Upper lobe of right lung (tissue), 1 donor: ENCODE measurements at regions not wholly inside any gene's neighbourhood (a gene's known extent, or its start where the extent isn't known, plus 50 kb on each side); places are given as distances from the start of the nearest gene placed in this dataset.

Source experiments
- ATAC-seq: fragments of 200-7000 bp; cut with Tn5 transposase; one replicate; pipeline ENCODE4 v1.9.1; 2020; ENCODE audit warnings: mild to moderate bottlenecking, moderate library complexity
- DNase-seq: peaks from one replicate; pipeline ENCODE4 v3.0.0-alpha.2; 2020
- H3K27ac ChIP-seq: fragments of 200-600 bp; one replicate; pipeline ENCODE4 v1.8.0; 2022
- H3K27me3 ChIP-seq: fragments of 200-600 bp; one replicate; pipeline ENCODE4 v1.8.0; 2022; ENCODE audit warnings: mild to moderate bottlenecking
- H3K36me3 ChIP-seq: fragments of 200-600 bp; one replicate; pipeline ENCODE4 v1.8.0; 2022
- H3K4me1 ChIP-seq: fragments of 200-600 bp; one replicate; pipeline ENCODE4 v1.8.0; 2022
- H3K4me3 ChIP-seq: fragments of 200-600 bp; one replicate; pipeline ENCODE4 v1.8.0; 2022; ENCODE audit warnings: mild to moderate bottlenecking
- H3K9me3 ChIP-seq: fragments of 200-600 bp; one replicate; pipeline ENCODE4 v1.8.0; 2022
- CTCF ChIP-seq: fragments of 200-600 bp; IDR thresholded peaks from one replicate; pipeline ENCODE4 v1.8.0; 2022; ENCODE audit warnings: antibody characterized with exemption
- intact Hi-C: fragments of 100-400 bp; cut with DNase I; formaldehyde crosslinking; loops from one replicate; pipeline ENCODE4 v1.11.0; 2022
- donor health status: DM: no; HTN: yes; CAD: no; lungs with severe emphysema.

GRCh38 chr7:33816106-33816505 lies 89.2 kb upstream of the BMPER start:
- Histone ChIP-seq H3K4me1 (no peaks in the 10 kb centered on the region), H3K4me3 (no peak overlapping the region), H3K36me3 (no peaks in the 10 kb centered on the region), H3K27me3 (no peaks in the 10 kb centered on the region), H3K27ac (no peak overlapping the region), H3K9me3 (no peaks in the 10 kb centered on the region)
- DNase-seq = no peak
- no peak for ATAC-seq
- no peak for TF ChIP-seq CTCF
- intact Hi-C loops = no loop called here

- intact Hi-C loops = no loop called here
Observed at GRCh38 chr7:33819658-33820057, 85.7 kb upstream of the BMPER start.

GRCh38 chr7:33820206-33820605 lies 85.1 kb upstream of the BMPER start:
- Histone ChIP-seq H3K36me3 (no peaks in the 10 kb centered on the region), H3K27me3 (no peaks in the 10 kb centered on the region), H3K4me3 (no peak overlapping the region), H3K27ac (no peak overlapping the region), H3K9me3 (no peaks in the 10 kb centered on the region), H3K4me1 (no peaks in the 10 kb centered on the region)
- ATAC-seq = no peak
- no peak for TF ChIP-seq CTCF
- DNase-seq = no peak
- intact Hi-C loops = no loop called here

More at GRCh38 chr7:33819658-33820057, 85.7 kb upstream of the BMPER start:
- Histone ChIP-seq H3K27me3 (no peaks in the 10 kb centered on the region), H3K9me3 (no peaks in the 10 kb centered on the region), H3K36me3 (no peaks in the 10 kb centered on the region), H3K27ac (no peak overlapping the region), H3K4me3 (no peak overlapping the region), H3K4me1 (no peaks in the 10 kb centered on the region)
- ATAC-seq (no peak), DNase-seq (no peak)
- no peak for TF ChIP-seq CTCF

GRCh38 chr7:33821970-33822369 lies 83.4 kb upstream of the BMPER start:
- ATAC-seq (no peak), DNase-seq (no peak)
- no peak overlapping the region for H3K27ac ChIP-seq
- no peak for TF ChIP-seq CTCF
- intact Hi-C loops = no loop called here
- H3K36me3 ChIP-seq = no peaks in the 10 kb centered on the region
- H3K4me3 ChIP-seq = no peak overlapping the region
- H3K4me1 ChIP-seq = no peaks in the 10 kb centered on the region
- no peaks in the 10 kb centered on the region for H3K27me3 ChIP-seq
- H3K9me3 ChIP-seq = no peaks in the 10 kb centered on the region

- TF ChIP-seq CTCF = no peak
- no peaks in the 10 kb centered on the region for H3K36me3 ChIP-seq
- intact Hi-C loops = no loop called here
- H3K27me3 ChIP-seq = no peaks in the 10 kb centered on the region
- no peak overlapping the region for H3K4me3 ChIP-seq
- no peaks in the 10 kb centered on the region for H3K4me1 ChIP-seq
- DNase-seq (no peak), ATAC-seq (no peak)
- no peak overlapping the region for H3K27ac ChIP-seq
- H3K9me3 ChIP-seq = no peaks in the 10 kb centered on the region
Observed at GRCh38 chr7:33823913-33824312, 81.4 kb upstream of the BMPER start.

GRCh38 chr7:33824911-33825459 lies 80.4 kb upstream of the BMPER start:
- no peak for TF ChIP-seq CTCF
- DNase-seq (no peak), ATAC-seq (peak; percentile 25)
- no peak overlapping the region for H3K27ac ChIP-seq
- H3K9me3 ChIP-seq = no peaks in the 10 kb centered on the region
- H3K4me1 ChIP-seq = no peaks in the 10 kb centered on the region
- intact Hi-C loops = no loop called here
- no peak overlapping the region for H3K4me3 ChIP-seq
- H3K27me3 ChIP-seq = no peaks in the 10 kb centered on the region
- no peaks in the 10 kb centered on the region for H3K36me3 ChIP-seq
